Nephron (organoid): ENCODE measurements at regions not wholly inside any gene's neighbourhood (a gene's known extent, or its start where the extent isn't known, plus 50 kb on each side); places are given as distances from the start of the nearest gene placed in this dataset.

Experiments used
- H3K27ac Mint-ChIP-seq, 3 experiments: 2 replicates each; pipeline ENCODE4 v1.8.0; 2020; ENCODE audit warnings: mixed read lengths in 3 of 3, mild to moderate bottlenecking in 2 of 3, moderate library complexity in 1 of 3
- H3K27me3 Mint-ChIP-seq: 2 replicates; pipeline ENCODE4 v1.8.0; 2021; ENCODE audit warnings: low read depth, mild to moderate bottlenecking, moderate library complexity, mixed read lengths
- H3K36me3 Mint-ChIP-seq: 2 replicates; pipeline ENCODE4 v1.8.0; 2020; ENCODE audit warnings: low read depth, mixed read lengths
- H3K4me1 Mint-ChIP-seq: 2 replicates; pipeline ENCODE4 v1.8.0; 2020; ENCODE audit warnings: mixed read lengths
- H3K4me3 Mint-ChIP-seq, 3 experiments: 2 replicates each; pipeline ENCODE4 v1.8.0; 2020; ENCODE audit warnings: mild to moderate bottlenecking in 3 of 3, mixed read lengths in 3 of 3, moderate library complexity in 2 of 3
- H3K9me3 Mint-ChIP-seq: 2 replicates; pipeline ENCODE4 v1.8.0; 2020; ENCODE audit warnings: mixed read lengths
- CTCF ChIP-seq, 3 experiments: fragments of 200-600 bp; sonication (generic); IDR thresholded peaks; one replicate each; pipeline ENCODE4 v1.5.0; 2021; ENCODE audit warnings: antibody characterized with exemption in 3 of 3; ENCODE audit not compliant: unreplicated experiment in 3 of 3

GRCh38 chr11:81892770-81893635 is 840.7 kb downstream of the FAM181B start:
- TF ChIP-seq CTCF (IDR thresholded peaks at IDR 0.05; ENCODE audit: unreplicated experiment in 3 of 3): no peak
- H3K9me3 Mint-ChIP-seq: peaks cover 2% of the 10 kb centered on the region

GRCh38 chr11:81888391-81888790 is 845.3 kb downstream of the FAM181B start:
- Mint-ChIP-seq H3K27me3 (no peaks in the 10 kb centered on the region), H3K4me3 (no peak overlapping the region), H3K9me3 (peaks cover 2% of the 10 kb centered on the region), H3K27ac (no peak overlapping the region), H3K4me1 (no peaks in the 10 kb centered on the region), H3K36me3 (no peaks in the 10 kb centered on the region)
- no peak for TF ChIP-seq CTCF (IDR thresholded peaks at IDR 0.05; ENCODE audit: unreplicated experiment in 3 of 3)

More at GRCh38 chr11:81892770-81893635, 840.7 kb downstream of the FAM181B start:
- Mint-ChIP-seq H3K27ac (no peak overlapping the region), H3K36me3 (no peaks in the 10 kb centered on the region), H3K27me3 (no peaks in the 10 kb centered on the region), H3K4me3 (no peak overlapping the region), H3K4me1 (no peaks in the 10 kb centered on the region)

- Mint-ChIP-seq H3K4me3 (no peak overlapping the region), H3K4me1 (no peaks in the 10 kb centered on the region), H3K27ac (no peak overlapping the region), H3K27me3 (no peaks in the 10 kb centered on the region), H3K9me3 (peaks cover 2% of the 10 kb centered on the region), H3K36me3 (no peaks in the 10 kb centered on the region)
- no peak for TF ChIP-seq CTCF (IDR thresholded peaks at IDR 0.05; ENCODE audit: unreplicated experiment in 3 of 3)
These were observed 846.0 kb downstream of the FAM181B start for GRCh38 chr11:81887671-81888070.

- TF ChIP-seq CTCF (IDR thresholded peaks at IDR 0.05; ENCODE audit: unreplicated experiment in 3 of 3): no peak
- Mint-ChIP-seq H3K27ac (no peak overlapping the region), H3K9me3 (no peaks in the 10 kb centered on the region), H3K4me1 (no peaks in the 10 kb centered on the region), H3K4me3 (no peak overlapping the region), H3K36me3 (no peaks in the 10 kb centered on the region), H3K27me3 (no peaks in the 10 kb centered on the region)
These were observed 847.1 kb downstream of the FAM181B start for GRCh38 chr11:81886406-81887075.

- no peaks in the 10 kb centered on the region for H3K36me3 Mint-ChIP-seq
- TF ChIP-seq CTCF (IDR thresholded peaks at IDR 0.05; ENCODE audit: unreplicated experiment in 3 of 3): no peak
- no peaks in the 10 kb centered on the region for H3K27me3 Mint-ChIP-seq
- no peak overlapping the region for H3K27ac Mint-ChIP-seq
- no peak overlapping the region for H3K4me3 Mint-ChIP-seq
- H3K9me3 Mint-ChIP-seq: no peaks in the 10 kb centered on the region
- peaks cover 5% of the 10 kb centered on the region for H3K4me1 Mint-ChIP-seq
These were observed 859.0 kb downstream of the FAM181B start for GRCh38 chr11:81874635-81875034.
